M059J (cell line): ENCODE measurements at regions not wholly inside any gene's neighbourhood (a gene's known extent, or its start where the extent isn't known, plus 50 kb on each side); places are given as distances from the start of the nearest gene placed in this dataset.
"Not testable (repeated sequence)": the region's sequence is repeated elsewhere in the genome, so short reads cannot be mapped to it uniquely, and the experiment has no call there.

ENCODE experiments used
- DNase-seq: peaks from one replicate; pipeline ENCODE4 v3.0.0-alpha.2; 2012; ENCODE audit warnings: low read depth

- DNase-seq = no peak
These were observed 405.4 kb upstream of the PRKX start for GRCh38 chrX:4118666-4119530.

GRCh38 chrX:4110964-4111363, 397.5 kb upstream of the PRKX start:
- DNase-seq = no peak

- DNase-seq = no peak
These were observed 381.5 kb upstream of the PRKX start for GRCh38 chrX:4094926-4095325.

- DNase-seq = peak; percentile 7
These were observed 377.8 kb upstream of the PRKX start for GRCh38 chrX:4091046-4091760.

- DNase-seq = no peak
These were observed 346.4 kb upstream of the PRKX start for GRCh38 chrX:4059893-4060292.

GRCh38 chrX:4043951-4044350, 330.5 kb upstream of the PRKX start:
- no peak for DNase-seq

GRCh38 chrX:4035874-4036273, 322.4 kb upstream of the PRKX start:
- DNase-seq = no peak

GRCh38 chrX:4028151-4028550, 314.7 kb upstream of the PRKX start:
- DNase-seq = no peak

- DNase-seq = no peak
These were observed 291.8 kb upstream of the PRKX start for GRCh38 chrX:4005281-4005680.

GRCh38 chrX:4004822-4005221, 291.4 kb upstream of the PRKX start:
- DNase-seq = no peak

GRCh38 chrX:3994315-3994714, 280.9 kb upstream of the PRKX start:
- DNase-seq = no peak

- DNase-seq = no peak
These were observed 277.1 kb upstream of the PRKX start for GRCh38 chrX:3990569-3990968.

GRCh38 chrX:3972104-3972858, 258.8 kb upstream of the PRKX start:
- DNase-seq = not testable (repeated sequence)

GRCh38 chrX:3968749-3969148, 255.3 kb upstream of the PRKX start:
- DNase-seq = no peak

GRCh38 chrX:3963980-3964379, 250.5 kb upstream of the PRKX start:
- no peak for DNase-seq

GRCh38 chrX:3962511-3963311, 249.3 kb upstream of the PRKX start:
- DNase-seq = peak; percentile 16

GRCh38 chrX:3960952-3961351, 247.5 kb upstream of the PRKX start:
- no peak for DNase-seq

- DNase-seq = no peak
These were observed 238.4 kb upstream of the PRKX start for GRCh38 chrX:3951859-3952258.

GRCh38 chrX:3950373-3950772, 236.9 kb upstream of the PRKX start:
- no peak for DNase-seq

- DNase-seq = no peak
These were observed 230.5 kb upstream of the PRKX start for GRCh38 chrX:3943965-3944364.

- peak; percentile 13 for DNase-seq
These were observed 226.7 kb upstream of the PRKX start for GRCh38 chrX:3940000-3940610.
